Left ventricle myocardium superior (tissue), 1 donor: ENCODE measurements at regions not wholly inside any gene's neighbourhood (a gene's known extent, or its start where the extent isn't known, plus 50 kb on each side); places are given as distances from the start of the nearest gene placed in this dataset.
"Not testable (repeated sequence)": the region's sequence is repeated elsewhere in the genome, so short reads cannot be mapped to it uniquely, and the experiment has no call there.

ENCODE experiments used
- ATAC-seq: fragments of 200-7000 bp; cut with Tn5 transposase; one replicate; pipeline ENCODE4 v1.9.1; 2020; ENCODE audit warnings: mild to moderate bottlenecking, moderate library complexity
- DNase-seq: peaks from one replicate; pipeline ENCODE4 v3.0.0-alpha.2; 2020
- intact Hi-C: fragments of 100-400 bp; cut with micrococcal nuclease; formaldehyde crosslinking; loops from one replicate; pipeline ENCODE4 v1.11.0; 2022
- donor health status: DM: no; HTN: yes; CAD: no; lungs with severe emphysema.

GRCh38 chr10:8298896-8299570 lies 244.5 kb downstream of the GATA3 start:
- intact Hi-C loops = no loop called here
- ATAC-seq = no peak
- DNase-seq = no peak

DNA sequence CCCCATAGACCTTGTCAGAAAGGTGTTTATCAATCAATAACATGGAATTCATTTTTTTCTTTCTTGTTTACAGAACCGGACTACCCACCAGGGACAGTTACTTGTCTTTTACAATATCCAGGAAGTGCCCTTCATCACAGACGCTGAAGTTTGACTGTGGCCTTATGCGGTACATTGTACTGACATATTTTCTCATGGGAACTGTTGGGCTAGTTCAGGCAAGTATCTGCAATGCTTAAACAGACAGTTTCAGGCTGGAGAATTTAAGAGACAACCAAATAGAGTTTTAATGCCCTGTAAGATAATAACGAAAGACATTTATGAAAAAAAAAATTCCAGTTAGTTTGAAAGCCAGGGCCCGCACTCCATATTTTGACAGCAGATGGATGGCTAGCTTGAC lies 246.4 kb downstream of the GATA3 start:
- intact Hi-C loops = no loop called here
- ATAC-seq (no peak), DNase-seq (no peak)

DNA sequence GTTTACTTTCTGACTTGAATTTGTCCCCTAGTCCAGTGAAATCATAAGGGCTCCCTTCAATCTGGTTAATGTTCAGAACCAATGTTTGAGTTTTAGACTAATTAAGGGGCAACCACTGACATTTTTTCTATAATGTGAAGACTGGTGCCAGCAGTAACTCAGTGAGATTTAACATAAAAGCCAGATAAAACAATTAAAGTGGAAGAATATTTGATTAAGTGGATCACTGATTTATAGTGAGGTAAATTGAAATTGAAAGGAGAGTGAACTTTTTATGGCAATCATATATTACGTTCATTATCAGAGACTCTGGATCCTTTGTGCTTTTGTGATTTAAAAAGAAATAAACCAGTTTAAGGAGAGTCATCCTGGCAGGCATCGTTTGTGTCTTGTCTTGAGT lies 246.8 kb downstream of the GATA3 start:
- intact Hi-C loops = no loop called here
- no peak for ATAC-seq
- DNase-seq = no peak

GRCh38 chr10:8301831-8302230 lies 247.3 kb downstream of the GATA3 start:
- intact Hi-C loops = no loop called here
- no peak for ATAC-seq
- DNase-seq = no peak

- DNase-seq (no peak), ATAC-seq (no peak)
- intact Hi-C loops = no loop called here
Measured at GRCh38 chr10:8302565-8302964, 248.1 kb downstream of the GATA3 start.

DNA sequence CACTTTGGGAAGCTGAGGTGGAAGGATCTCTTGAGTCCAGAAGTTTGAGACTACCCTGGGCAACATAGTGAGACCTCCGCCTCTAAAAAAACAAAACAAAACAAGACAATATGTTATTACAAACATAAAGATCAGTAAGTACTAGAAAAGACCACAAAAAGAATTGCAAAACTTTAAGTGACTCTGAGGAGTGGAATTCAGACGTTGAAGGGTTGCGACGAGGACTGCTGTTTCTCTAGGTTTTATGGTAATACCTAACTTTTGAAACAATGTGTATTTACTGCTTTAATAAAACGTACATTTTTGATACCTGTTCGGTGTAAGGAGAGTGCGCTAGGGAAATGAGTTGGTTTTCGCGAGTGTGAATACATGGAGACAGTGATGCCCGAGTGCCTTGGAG lies 250.4 kb downstream of the GATA3 start:
- DNase-seq = no peak
- no peak for ATAC-seq
- intact Hi-C loops = no loop called here

GRCh38 chr10:8305876-8306652 lies 251.6 kb downstream of the GATA3 start:
- ATAC-seq (no peak), DNase-seq (no peak)
- intact Hi-C loops = no loop called here

DNA sequence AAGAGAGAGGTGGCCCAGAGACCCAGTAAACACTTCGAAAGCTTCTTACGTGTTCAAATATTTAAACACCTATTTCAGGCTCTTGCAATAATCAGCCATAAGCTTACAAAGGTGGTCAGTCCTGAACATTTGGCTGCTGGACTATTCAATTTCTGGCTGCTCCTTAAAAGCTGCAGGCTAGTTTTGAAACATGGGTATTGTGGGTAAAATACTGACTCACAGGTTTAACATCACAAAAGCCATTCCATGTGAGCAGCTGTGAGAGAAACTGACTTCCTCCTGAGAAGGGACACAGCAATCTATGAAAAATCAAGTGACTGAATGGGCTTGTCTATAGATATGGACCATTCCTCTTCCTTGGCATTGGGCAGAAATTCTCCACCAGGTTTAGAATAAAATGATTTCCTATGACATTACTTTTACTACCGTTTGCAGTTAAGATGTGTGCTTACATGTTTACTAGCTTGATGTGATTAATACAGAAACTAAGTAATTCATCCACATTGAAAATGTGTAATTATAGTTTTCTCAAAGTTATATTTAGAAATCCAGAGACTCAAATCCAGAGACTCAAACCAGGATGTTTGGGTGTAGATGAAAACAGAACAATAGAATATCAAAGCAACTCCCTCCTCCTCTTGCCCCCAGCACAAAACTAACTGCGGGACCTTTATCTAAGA lies 252.3 kb downstream of the GATA3 start:
- ATAC-seq (no peak), DNase-seq (no peak)
- intact Hi-C loops = no loop called here

- no peak for DNase-seq
- intact Hi-C loops = no loop called here
- no peak for ATAC-seq
Measured at GRCh38 chr10:8310930-8311329, 256.4 kb downstream of the GATA3 start.

DNA sequence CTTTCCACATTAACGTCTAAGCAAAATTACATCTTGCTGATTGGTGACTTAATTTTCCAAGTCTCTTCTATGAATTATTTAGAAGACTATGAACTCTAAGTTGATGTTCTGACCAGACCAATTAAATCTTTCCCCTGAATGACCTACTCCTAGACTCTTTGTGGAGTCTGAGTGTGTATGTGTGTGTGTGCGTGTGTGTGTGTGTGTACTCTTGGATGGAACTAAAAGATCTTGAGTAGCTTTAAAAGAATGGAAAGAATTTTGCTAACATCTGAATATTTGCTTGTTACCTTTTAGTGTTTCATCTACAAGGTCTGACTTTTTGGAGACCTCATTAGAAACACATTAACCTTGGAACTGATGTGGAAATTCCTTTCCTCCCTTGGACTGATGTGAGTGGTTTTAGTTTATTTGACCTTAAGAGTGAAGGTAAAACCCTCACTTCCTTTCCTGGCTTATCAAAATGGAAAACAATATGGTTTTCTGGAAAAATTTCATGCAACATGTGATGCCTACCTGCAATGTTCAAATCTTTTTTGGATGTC lies 257.1 kb downstream of the GATA3 start:
- DNase-seq = no peak
- no peak for ATAC-seq
- intact Hi-C loops = no loop called here

GRCh38 chr10:8312079-8312478 lies 257.6 kb downstream of the GATA3 start:
- intact Hi-C loops = no loop called here
- ATAC-seq = no peak

DNA sequence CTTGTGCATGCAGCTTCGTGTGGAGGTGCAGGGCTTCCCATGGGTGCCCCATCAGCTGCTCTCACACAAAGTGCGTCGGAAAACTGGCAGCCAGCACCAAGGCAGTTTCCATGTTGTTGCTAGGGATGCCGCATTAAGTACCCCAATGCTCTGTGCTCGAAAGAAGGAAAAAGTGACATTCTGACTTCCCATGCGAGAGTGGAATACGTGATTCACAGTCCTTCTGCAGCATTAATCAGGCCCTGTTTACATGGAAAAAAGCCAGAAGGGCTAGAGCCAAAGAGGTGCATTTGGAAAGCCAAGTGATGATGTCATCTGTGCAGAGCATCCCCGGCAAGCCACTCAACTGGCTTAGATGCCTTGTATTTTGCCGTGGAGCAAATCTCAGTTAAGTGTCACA lies 258.3 kb downstream of the GATA3 start:
- ATAC-seq = no peak
- intact Hi-C loops = no loop called here
- no peak for DNase-seq

More at GRCh38 chr10:8312079-8312478, 257.6 kb downstream of the GATA3 start:
- DNase-seq = no peak

- DNase-seq (no peak), ATAC-seq (no peak)
- intact Hi-C loops = no loop called here
Measured at GRCh38 chr10:8314486-8314885, 260.0 kb downstream of the GATA3 start.

- no peak for DNase-seq
- no peak for ATAC-seq
- intact Hi-C loops = no loop called here
Measured at GRCh38 chr10:8315619-8316021, 261.1 kb downstream of the GATA3 start.

GRCh38 chr10:8316284-8316683 lies 261.8 kb downstream of the GATA3 start:
- intact Hi-C loops = no loop called here
- DNase-seq = no peak
- ATAC-seq = no peak

DNA sequence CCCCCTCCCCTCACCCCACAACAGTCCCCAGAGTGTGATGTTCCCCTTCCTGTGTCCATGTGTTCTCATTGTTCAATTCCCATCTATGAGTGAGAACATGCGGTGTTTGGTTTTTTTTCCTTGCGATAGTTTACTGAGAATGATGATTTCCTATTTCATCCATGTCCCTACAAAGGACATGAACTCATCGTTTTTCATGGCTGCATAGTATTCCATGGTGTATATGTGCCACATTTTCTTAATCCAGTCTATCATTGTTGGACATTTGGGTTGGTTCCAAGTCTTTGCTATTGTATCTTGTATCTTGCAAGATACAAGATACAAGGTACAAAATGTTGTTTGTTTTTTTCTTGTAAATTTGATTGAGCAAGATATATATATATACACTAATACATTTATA lies 263.9 kb downstream of the GATA3 start:
- DNase-seq, ATAC-seq, intact Hi-C loops: not testable (repeated sequence)

- ATAC-seq = no peak
- intact Hi-C loops = no loop called here
- DNase-seq = no peak
Measured at GRCh38 chr10:8318956-8319355, 264.5 kb downstream of the GATA3 start.

- DNase-seq = no peak
Measured at GRCh38 chr10:8319704-8320103, 265.2 kb downstream of the GATA3 start.

DNA sequence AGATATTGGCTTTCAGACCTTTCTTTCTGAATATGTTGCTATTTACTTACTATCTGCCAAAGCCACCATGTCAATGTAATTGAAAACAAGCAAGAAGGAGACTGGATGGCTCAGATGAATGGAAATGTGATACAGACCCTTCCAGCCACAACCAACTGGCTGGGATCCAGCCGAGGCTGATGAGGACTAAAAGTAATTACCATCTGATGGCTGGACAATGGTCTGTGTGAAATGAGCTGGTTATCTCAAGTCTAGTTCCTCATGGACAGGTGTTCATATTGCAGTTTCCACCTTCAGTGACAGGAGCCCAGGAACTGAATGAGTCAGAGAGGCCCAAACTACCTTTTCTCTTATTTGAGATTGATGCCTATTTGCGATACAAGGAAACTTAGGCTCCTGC lies 267.5 kb downstream of the GATA3 start:
- ATAC-seq = no peak
- intact Hi-C loops = no loop called here
- DNase-seq = no peak

More at GRCh38 chr10:8319704-8320103, 265.2 kb downstream of the GATA3 start:
- ATAC-seq = no peak
- intact Hi-C loops = no loop called here

DNA sequence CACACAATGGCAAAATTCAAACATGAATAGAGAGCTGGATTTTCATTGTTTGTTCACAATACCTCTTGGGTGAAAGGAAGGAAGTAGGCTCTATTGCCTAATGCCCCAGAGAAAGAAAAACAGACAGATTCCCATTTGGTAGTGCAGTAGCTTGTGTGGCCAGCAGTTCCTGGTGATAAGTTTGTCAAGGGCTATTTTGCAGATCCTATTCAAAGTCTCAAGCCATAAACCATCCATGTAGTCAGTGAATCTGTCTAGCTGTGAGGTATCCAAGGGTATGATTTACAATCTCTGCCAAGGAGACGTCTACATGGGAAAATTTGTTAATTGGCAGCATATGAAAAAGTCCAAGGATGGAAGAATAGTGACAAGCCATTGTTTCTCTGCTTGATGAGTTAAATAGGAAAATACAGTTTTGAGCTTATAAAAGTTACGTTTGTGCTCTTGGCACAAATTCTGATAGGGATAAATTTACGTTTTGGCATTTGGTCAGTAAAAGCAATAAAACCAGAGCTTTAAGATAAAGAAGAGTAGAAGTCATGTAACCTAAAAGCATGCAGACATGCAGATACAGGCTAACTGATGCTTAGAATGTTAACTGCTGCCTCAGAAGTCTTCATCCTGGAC lies 269.1 kb downstream of the GATA3 start:
- intact Hi-C loops = no loop called here
- ATAC-seq (no peak), DNase-seq (no peak)
